ENCODE measurements at regions not wholly inside any gene's neighbourhood (a gene's known extent, or its start where the extent isn't known, plus 50 kb on each side); places are given as distances from the start of the nearest gene placed in this dataset.
"Not testable (repeated sequence)": the region's sequence is repeated elsewhere in the genome, so short reads cannot be mapped to it uniquely, and the experiment has no call there.

DNA sequence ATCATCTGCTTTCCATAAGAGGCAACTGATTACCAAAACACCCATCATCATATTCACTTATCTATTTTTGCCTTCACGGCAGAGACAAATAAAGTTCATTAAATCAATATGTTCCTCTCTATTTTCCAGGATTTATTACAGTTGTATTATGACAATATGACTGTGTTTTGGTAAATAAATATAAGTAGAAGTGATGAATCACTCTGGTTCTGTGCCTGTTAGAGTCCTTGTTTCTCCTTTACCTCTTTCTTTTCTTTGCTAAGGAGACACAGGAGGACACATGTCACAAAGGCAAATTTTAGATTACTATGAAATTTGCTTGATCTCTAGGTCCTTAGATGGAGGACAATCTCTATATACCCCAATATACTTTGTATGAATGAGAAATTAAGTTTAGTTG is 152.6 kb upstream of the PLSCR5 start:
- DNase-seq (ENCODE audit: low read depth): no peak

DNA sequence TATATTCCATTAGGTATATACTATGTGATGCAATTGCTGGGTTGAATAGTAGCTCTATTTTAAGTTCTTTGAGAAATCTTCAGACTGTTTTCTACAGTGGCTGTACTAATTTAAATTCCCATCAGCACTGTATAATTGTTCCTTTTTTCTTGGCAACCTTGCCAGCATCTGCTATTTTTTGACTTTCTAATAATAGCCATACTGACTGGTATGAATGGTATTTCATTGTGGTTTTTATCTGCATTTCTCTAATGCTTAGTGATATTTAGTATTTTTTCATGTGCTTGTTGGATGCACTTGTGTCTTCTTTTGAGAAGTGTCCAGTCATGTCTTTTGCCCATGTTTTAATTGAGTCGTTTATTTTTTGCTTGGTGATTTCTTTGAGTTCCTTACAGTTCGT is 145.1 kb upstream of the PLSCR5 start:
- DNase-seq (ENCODE audit: low read depth): no peak

DNA sequence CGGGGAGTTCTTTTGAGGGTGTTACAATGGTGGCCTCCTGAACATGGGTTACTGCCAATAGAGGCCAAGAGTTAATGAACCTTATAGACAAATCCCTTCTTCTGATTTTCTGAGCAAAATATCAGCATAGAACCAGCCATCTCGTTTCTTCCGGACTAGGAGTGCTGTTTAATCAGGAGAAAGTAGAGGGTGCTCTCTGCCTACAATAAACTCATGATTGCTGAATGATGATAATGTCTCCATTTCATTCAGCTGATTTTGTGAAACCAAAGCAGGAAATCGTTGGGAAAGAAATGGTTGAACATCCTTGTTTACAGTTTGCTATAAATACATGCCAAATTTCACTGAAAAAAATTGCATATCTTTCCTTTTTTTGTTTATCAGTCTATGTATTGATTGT is 142.8 kb upstream of the PLSCR5 start:
- DNase-seq (ENCODE audit: low read depth): peak; percentile 46

DNA sequence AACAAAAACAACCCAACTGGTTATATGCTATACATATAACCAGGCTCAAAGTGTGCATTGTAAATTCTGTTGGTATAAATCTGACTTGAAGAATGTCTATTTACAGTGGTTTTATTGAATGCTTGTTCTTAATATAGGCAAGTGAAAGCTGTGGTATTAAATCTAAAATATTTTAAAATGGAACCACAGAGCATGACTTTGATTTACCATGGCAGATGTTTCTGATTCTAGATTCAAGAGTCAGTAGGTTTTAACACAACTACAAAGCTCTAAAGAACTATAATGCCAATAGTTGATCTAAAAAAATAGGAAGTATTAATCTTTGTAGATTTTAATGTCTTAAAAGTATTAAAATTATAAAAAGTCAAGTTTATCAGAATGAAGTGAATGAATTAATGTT is 141.9 kb upstream of the PLSCR5 start:
- no peak for DNase-seq (ENCODE audit: low read depth)

DNA sequence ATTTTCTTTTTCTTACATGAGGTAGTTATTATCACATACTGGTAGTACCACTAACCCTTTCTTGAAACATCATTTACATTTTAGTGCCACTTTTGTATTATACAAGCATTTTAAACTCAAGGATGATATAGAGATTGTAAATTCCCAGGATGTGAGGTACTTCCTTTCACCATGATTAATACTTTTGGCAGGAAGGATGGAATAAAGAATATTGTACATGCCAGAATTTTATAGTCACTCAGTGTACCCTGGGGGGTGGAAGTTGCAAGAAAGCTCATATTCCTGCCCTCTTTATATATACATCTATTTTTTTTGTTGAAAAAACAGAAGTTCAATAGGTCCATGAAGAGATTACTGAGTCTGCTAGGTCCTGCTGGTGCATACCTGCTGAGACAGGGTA is 141.0 kb upstream of the PLSCR5 start:
- peak; percentile 26 for DNase-seq (ENCODE audit: low read depth)

DNA sequence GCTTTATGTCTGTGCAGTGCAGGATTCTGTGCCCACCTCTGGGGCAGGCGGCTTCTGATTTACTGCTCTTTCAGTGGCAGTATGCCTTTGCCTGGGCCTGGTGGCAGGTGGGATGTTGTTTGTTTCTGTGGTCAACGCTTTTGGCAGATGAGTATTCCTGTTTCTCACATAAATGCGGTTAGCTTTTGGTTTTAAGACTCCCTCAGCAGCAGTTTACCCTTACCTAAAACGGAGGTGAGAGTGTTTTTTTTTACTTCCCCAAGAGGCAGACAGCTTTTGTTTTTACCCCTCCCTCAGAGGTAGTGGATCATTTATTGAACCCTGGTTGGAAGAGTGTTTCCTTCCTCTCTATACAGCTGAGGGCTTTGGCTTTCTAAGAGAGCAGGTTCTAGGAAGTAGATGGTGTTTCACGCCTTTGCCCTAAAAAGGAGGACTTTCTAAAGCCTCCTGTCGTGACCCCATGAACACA is 134.1 kb upstream of the PLSCR5 start:
- DNase-seq (ENCODE audit: low read depth): no peak

DNA sequence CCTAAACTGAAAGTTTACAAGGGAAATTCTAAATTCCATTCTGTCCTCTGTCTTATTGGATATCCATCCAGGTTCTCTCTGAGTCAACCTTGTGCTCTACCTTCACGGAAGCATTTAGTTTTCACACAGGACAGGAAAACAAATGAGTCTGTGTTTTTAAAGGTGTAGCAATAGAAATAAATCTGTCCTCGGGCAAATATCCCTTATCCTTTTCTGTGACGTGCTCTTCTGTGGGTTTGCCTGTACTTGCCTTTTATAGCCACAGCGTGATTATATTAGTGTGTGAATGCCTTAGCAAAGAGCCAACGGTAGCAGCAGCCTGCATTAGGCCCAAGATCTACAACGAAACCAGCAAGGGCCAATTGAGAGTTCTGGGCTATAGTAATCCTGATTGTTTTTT is 127.2 kb upstream of the PLSCR5 start:
- DNase-seq (ENCODE audit: low read depth): no peak

DNA sequence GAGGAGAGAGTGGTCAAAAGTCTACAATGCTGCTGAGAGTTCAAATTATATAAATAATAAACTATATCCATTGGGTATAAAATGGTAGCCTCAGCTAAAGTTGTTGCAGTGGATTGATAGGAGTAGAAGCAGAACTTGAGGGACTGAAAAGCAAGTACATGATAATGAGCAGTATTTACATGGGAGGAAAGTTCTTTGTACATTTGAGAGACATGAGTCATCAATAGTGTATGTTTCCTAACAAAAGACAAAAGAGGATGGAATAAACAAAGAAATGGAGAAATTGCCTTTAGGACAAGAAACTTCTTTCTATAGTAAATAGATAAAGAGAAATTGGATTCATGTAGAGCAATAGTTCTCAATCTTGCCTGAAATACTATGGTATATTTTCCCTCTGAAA is 110.0 kb upstream of the PLSCR5 start:
- peak; percentile 3 for DNase-seq (ENCODE audit: low read depth)

DNA sequence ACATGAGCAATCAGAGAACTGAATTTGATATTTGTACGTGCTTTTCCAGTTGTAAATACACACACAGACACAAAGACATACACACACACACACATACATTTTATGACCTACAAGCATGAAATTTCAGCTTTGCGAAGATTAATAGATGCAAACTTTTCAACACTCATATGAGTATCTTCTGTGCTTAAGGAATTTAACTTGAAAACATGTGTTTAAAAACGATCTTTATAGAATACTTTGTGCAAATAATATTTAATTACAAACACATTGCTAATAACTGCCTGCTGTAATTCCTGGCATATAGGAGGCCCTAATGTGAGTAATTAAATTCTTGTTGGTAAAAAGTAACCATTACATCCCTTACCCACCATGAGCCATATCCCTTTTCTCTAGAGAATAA is 107.7 kb upstream of the PLSCR5 start:
- peak; percentile 15 for DNase-seq (ENCODE audit: low read depth)

DNA sequence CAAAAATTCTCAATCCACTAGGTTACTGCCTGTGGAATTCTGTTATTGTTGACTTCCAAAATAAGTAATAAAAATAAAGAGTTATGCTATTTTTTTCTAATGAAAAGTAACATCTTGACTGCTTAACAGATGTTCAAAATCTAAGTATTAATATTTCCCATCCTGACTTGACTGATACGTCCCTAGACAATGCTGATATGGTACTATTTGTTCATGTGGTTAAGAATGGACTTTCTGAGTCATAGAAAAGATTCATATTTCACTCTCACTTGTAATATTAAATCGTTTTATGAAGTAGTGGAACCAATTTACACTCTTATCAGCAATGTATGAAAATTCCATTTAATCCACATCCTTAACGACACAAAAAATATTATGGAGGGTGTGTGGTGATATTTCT is 104.8 kb upstream of the PLSCR5 start:
- DNase-seq (ENCODE audit: low read depth): no peak

DNA sequence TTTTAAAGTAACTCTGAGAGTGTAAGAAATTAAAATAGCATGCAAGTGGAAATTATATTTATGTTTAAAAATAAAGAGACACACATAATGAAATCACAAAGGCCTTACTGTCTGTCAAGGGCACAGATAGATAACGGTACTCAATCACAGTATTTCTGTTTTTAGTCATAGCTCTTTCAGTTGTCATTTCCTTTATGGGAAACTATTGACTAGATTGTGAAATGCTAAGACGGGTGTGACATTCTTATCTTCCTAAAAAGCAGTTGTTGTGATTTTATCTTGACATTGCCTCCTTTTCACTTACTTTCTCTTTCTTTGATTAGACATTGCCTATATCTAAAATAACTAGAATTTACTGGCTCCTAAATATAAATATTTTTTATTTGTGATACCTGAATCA is 100.1 kb upstream of the PLSCR5 start:
- DNase-seq (ENCODE audit: low read depth): no peak

DNA sequence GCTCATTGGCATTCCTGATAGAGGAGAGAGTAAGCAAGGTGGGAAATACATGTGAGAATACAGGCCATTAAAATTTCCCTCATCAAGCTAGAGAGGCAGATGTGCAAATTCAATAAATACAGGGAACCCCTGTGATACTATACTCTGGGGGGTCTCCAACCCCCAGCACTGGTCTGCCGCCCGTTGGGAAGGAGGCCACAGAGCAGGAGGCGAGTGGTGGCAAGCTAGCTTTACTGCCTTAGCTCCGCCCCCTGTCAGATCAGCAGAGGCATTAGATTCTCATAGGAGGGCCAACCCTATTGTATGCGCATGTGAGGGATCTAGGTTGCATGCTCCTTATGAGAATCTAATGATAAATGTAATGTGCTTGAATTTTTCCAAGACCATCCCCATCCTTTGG is 97.1 kb upstream of the PLSCR5 start:
- DNase-seq (ENCODE audit: low read depth): no peak

DNA sequence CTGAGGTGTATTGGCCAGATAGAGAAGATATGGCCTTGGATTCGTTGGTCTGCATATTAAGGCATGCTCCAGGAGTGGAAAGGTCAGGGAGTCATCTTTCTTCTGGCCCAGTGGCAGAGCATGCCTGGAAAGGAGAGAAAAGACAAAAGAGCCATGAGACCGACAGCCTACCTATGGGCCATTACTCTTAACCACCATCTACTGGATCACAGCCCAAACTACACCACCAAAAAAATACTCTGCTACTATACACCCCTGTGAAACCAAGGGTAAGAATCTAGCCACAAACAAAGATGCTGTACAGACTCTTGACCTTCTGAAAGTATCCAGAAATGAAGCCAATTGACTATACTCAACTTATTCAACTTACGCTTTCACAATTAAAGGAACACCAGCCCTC is 96.1 kb upstream of the PLSCR5 start:
- no peak for DNase-seq (ENCODE audit: low read depth)

DNA sequence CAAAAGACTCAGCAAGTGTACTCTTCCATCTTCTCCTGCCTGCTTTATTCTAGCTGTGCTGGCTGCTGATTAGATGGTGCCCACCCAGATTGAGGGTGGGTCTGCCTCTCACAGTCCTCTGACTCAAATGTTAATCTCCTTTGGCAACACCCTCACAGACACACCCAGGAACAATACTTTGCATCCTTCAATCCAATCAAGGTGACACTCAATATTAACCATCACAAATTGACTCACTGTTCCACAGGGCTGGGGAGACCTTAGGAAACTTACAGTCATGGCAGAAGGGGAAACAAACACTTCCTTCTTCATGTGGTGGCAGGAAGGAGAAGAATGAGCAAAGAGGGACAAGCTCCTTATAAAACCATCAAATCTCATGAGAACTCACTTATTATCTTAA is 94.9 kb upstream of the PLSCR5 start:
- not testable (repeated sequence) for DNase-seq (ENCODE audit: low read depth)

DNA sequence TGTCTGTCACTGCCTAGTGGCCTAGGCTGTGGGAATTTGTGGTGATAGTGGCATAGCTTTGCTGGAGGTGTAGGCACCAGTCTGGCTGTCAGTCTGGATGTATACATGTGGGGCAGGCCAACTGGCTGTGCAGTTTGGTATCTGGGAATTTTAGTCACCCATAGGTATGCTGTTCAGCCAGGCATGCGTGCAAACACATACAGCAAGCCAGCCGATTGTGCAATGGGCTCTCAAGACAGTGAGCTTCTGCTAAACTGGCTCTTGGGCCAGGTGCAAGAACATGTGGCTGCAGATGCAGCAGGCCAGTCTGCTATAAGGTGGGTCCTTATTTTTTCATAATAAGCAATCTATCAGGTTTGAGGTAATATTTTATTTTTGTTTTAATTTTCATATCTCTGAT is 87.1 kb upstream of the PLSCR5 start:
- no peak for DNase-seq (ENCODE audit: low read depth)

DNA sequence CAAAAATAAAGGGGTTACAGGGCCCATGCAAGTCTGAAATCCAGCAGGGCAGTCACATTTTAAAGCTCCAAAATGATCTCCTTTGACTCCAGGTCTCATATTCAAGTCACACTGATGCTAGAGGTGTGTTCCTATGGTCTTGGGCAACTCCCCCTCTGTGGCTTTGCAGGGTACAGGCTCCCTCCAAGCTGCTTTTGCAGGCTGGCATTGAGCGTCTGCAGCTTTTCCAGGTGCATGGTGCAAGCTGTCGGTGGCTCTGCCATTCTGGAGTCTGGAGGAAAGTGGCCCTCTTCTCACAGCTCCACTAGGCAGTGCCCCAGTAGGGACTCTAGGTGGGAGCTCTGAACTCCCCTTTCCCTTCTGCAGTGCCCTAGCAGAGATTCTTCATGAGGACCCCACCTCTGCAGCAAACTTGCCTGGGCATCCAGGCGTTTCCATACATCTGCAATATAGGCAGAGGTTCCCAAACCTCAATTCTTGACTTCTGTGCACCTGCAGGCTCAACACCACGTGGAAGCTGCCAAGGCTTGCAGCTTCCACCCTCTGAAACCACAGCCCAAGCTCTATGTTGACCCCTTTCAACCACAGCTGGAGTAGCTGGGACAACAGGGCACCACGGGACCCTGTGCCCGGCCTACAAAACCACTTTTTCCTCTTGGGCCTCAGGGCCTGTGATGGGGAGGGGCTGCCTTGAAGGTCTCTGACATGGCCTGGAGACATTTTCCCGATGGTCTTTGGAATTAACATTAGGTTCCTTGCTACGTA is 80.1 kb upstream of the PLSCR5 start:
- no peak for DNase-seq (ENCODE audit: low read depth)

DNA sequence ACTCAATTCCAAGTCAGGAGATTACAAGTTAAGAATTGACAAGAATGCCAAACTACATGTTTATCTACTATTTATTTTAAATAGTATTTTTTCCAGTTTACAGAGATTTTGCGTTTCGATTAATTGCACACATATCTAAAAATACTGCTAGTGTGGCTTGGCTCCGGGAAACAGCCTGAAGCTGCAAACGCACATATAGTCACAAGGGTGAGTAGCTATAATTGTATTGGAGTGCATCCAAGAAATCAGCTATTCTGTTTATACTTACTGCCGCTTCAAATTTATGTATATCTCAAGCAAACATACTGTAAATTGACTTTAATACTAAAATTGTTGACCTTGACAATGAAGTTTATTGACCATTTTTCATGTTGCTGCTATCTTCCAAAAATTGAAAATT is 77.0 kb upstream of the PLSCR5 start:
- no peak for DNase-seq (ENCODE audit: low read depth)

DNA sequence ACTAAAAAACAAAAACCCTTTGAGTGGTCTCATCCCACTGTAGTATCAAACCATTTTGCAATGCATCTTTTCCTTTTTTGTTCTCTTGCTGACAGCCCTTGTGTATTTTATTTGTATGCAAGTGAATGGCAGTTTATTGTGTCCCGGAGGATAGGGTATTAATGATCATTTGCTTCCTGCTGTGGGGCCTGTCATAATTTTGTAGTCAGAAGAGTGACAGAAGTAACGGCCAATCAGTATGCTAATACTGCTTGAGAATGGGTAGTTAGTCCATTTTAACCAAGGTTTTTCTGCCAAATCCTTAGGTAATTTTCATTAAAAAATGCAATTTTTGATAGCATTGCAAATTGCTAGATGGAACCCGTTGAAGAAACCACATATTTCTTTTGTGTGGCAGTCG is 75.5 kb upstream of the PLSCR5 start:
- no peak for DNase-seq (ENCODE audit: low read depth)

DNA sequence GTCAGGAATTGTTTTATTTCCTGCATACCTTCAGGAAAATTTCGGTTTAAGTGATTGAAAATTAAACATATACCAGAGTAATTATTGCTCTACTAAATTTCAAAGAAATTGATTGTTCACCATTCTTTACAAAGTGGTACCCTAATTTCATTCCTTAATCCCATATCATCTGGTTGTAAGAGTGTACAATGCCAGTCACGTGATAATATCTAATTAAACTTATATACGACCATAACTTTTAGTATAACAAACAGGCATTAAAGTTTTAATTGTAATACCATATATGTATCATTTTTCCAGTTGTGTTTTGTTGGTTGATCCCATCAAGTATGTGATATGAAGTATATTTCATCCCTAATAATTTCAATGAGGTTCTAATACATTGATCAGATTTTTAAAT is 74.8 kb upstream of the PLSCR5 start:
- DNase-seq (ENCODE audit: low read depth): no peak

DNA sequence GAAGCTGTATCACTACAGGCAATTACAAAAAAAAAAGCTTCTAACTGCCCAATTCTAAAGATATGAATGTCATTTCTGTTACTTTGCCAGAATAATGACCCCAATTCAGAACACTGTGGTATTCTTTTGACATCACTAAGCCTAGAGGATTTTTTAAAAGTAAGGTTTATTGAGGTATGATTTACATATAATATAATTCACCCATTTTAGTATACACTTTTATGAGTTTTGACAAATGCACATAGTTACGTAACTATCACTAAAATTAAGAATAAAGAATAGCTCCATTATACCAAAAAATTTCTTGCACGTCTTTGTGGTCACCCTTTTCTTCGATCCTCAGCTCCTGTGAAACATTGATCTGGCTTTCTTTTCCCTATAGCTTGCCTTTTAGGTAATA is 74.0 kb upstream of the PLSCR5 start:
- DNase-seq (ENCODE audit: low read depth): no peak

DNA sequence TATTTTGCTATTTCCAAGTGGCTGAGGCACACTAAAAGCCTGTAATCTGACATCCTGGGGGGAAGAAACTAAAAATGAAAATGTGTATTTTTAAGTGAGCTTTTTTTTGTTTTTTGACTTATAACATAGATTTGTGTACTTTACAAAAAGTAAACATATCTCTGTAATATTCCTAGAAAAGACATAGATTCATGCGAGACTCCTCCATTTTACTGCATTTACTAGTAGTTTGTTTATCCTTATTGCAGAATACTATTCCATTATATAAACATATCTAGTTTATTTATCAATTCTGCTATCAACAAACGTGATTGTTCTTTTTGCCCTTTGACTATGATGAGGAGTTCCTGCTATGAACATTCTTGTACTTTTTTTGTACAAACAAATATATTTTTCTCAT is 67.8 kb upstream of the PLSCR5 start:
- DNase-seq (ENCODE audit: low read depth): no peak

DNA sequence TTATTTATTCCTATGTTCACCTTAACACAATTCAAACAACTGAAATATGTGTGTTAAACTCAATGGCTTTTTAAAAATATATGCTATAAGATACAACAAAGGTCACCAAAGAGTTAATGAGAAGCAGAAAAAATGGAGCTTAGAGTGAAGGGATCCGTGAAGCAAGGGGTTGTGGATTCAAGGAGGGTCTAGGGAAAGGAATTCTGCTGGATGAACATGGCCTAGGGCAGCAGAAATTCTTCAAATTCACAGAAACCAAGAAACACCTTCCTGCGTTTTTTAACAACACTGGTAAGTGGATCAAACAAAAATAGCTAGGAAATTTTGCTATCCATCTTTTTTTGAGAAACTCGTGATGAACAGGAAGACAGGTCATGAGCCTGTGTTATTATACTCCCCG is 59.3 kb upstream of the PLSCR5 start:
- no peak for DNase-seq (ENCODE audit: low read depth)

DNA sequence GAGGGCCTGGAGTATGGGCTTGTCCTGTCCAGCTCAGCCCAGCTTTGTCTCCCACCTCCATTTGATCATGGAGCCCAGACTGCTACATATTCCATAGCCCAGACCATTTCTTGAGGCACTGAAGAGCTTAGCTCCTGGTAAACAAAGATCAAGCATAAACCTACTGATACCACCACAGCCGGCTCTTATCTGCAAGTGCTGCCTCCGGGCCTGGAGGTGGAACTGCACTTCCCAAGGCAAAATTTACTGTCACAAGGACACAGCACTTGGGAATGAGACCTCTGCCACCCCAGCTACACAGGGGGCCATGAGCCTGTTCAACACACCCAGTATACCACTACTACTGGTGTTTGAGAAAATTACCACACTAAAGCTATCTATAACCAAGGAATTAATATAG is 53.7 kb upstream of the PLSCR5 start:
- DNase-seq (ENCODE audit: low read depth): no peak

DNA sequence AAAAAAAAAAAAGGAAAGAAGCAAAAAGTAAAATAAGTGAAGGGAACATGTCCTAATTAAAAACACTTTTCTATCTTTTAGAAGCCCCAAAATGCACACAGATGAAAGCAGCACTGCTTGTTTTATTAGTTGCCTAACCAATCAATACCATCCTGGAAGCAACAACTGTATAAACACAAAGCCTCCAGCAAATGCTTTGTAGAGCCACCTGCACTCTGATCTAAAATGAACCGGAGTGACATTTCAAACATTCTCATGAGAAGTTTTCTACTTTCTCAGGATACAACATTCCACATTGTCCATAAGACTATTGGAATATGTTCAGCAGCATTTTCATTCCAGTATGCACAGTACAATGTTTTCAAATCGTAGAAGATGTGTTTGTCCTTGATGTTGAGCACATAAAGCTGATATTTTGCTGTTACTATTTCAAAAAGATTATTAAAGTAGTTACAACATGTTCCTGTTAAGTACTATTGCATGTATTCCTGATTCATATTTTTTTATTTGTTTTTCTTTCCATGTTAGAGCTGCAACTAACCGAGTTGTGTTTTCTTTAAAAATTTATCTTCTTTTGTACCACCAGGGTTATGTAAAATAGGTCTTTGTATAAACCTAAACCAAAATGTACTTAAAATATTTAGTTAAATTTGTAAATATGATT is 50.3 kb upstream of the PLSCR5 start:
- no peak for DNase-seq (ENCODE audit: low read depth)

Measured in GM04504 (cell line).